ENCODE measurements at regions not wholly inside any gene's neighbourhood (a gene's known extent, or its start where the extent isn't known, plus 50 kb on each side); places are given as distances from the start of the nearest gene placed in this dataset.

DNA sequence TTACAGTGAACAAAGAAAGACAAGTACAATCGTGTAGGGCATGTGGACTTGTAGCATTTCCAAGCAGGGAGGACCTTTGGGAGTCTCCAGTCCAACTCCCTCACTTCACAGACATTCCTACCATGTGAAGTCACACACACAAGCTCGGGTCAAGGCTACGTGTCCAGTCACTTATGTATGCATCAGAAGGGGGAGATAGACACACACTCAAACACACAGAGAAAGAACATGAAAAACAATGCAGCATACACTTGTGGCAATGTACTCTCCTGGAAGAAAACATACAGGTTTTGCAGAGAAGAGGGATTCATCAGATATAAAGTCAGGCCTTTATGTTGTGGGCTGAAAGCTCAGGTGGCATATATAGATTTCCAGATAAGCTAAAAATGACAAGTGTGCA lies 136.1 kb upstream of the MID1 start:
- TF ChIP-seq, protein P1, sequence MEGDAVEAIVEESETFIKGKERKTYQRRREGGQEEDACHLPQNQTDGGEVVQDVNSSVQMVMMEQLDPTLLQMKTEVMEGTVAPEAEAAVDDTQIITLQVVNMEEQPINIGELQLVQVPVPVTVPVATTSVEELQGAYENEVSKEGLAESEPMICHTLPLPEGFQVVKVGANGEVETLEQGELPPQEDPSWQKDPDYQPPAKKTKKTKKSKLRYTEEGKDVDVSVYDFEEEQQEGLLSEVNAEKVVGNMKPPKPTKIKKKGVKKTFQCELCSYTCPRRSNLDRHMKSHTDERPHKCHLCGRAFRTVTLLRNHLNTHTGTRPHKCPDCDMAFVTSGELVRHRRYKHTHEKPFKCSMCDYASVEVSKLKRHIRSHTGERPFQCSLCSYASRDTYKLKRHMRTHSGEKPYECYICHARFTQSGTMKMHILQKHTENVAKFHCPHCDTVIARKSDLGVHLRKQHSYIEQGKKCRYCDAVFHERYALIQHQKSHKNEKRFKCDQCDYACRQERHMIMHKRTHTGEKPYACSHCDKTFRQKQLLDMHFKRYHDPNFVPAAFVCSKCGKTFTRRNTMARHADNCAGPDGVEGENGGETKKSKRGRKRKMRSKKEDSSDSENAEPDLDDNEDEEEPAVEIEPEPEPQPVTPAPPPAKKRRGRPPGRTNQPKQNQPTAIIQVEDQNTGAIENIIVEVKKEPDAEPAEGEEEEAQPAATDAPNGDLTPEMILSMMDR (IDR thresholded peaks at IDR 0.05): no peak
- TF ChIP-seq POLR2A (IDR thresholded peaks at IDR 0.05) (no peak), EP300 (IDR thresholded peaks at IDR 0.05) (no peak)
